HG02678 (cell line): ENCODE measurements at regions not wholly inside any gene's neighbourhood (a gene's known extent, or its start where the extent isn't known, plus 50 kb on each side); places are given as distances from the start of the nearest gene placed in this dataset.
"Not testable (repeated sequence)": the region's sequence is repeated elsewhere in the genome, so short reads cannot be mapped to it uniquely, and the experiment has no call there.

ENCODE experiments used
- ATAC-seq: cut with Tn5 transposase; IDR thresholded peaks from one replicate; pipeline ENCODE4 v1.9.1; 2021; ENCODE audit warnings: mild to moderate bottlenecking, moderate library complexity; ENCODE audit not compliant: unreplicated experiment

GRCh38 chr6:22349051-22349450, 52.2 kb upstream of the PRL start:
- no peak for ATAC-seq

- no peak for ATAC-seq
Measured at GRCh38 chr6:22349528-22349927, 52.7 kb upstream of the PRL start.

- no peak for ATAC-seq
Measured at GRCh38 chr6:22350109-22350508, 53.3 kb upstream of the PRL start.

GRCh38 chr6:22353101-22353500, 56.3 kb upstream of the PRL start:
- no peak for ATAC-seq

GRCh38 chr6:22356362-22356940, 59.6 kb upstream of the PRL start:
- no peak for ATAC-seq

- ATAC-seq, result peak; percentile 79
Measured at GRCh38 chr6:22357724-22358189, 60.9 kb upstream of the PRL start.

GRCh38 chr6:22361576-22361975, 64.7 kb upstream of the PRL start:
- ATAC-seq, result no peak

GRCh38 chr6:22362361-22362760, 65.5 kb upstream of the PRL start:
- ATAC-seq, result no peak

GRCh38 chr6:22363166-22363713, 66.4 kb upstream of the PRL start:
- no peak for ATAC-seq

GRCh38 chr6:22363714-22364239, 66.9 kb upstream of the PRL start:
- ATAC-seq, result no peak

GRCh38 chr6:22364306-22364705, 67.5 kb upstream of the PRL start:
- no peak for ATAC-seq

GRCh38 chr6:22366214-22366613, 69.4 kb upstream of the PRL start:
- ATAC-seq, result no peak

- no peak for ATAC-seq
Measured at GRCh38 chr6:22367346-22367745, 70.5 kb upstream of the PRL start.

- no peak for ATAC-seq
Measured at GRCh38 chr6:22368794-22369193, 72.0 kb upstream of the PRL start.

- peak; percentile 95 for ATAC-seq
Measured at GRCh38 chr6:22372922-22373321, 76.1 kb upstream of the PRL start.

- not testable (repeated sequence) for ATAC-seq
Measured at GRCh38 chr6:22374950-22375349, 78.1 kb upstream of the PRL start.

- not testable (repeated sequence) for ATAC-seq
Measured at GRCh38 chr6:22376293-22376692, 79.5 kb upstream of the PRL start.

GRCh38 chr6:22378536-22378935, 81.7 kb upstream of the PRL start:
- ATAC-seq, result not testable (repeated sequence)

- ATAC-seq, result no peak
Measured at GRCh38 chr6:22380236-22380635, 83.4 kb upstream of the PRL start.

- no peak for ATAC-seq
Measured at GRCh38 chr6:22381845-22382544, 85.2 kb upstream of the PRL start.

GRCh38 chr6:22383016-22383415, 86.2 kb upstream of the PRL start:
- ATAC-seq, result no peak

GRCh38 chr6:22392711-22393110, 95.9 kb upstream of the PRL start:
- no peak for ATAC-seq
